ENCODE measurements at regions not wholly inside any gene's neighbourhood (a gene's known extent, or its start where the extent isn't known, plus 50 kb on each side); places are given as distances from the start of the nearest gene placed in this dataset.

GRCh38 chr4:143089847-143090246 is 94.9 kb upstream of the USP38 start:
- TF ChIP-seq CTCF (IDR thresholded peaks at IDR 0.05) (no peak), POLR2A (IDR thresholded peaks at IDR 0.05) (no peak)
